GM18505 (cell line): ENCODE measurements at regions not wholly inside any gene's neighbourhood (a gene's known extent, or its start where the extent isn't known, plus 50 kb on each side); places are given as distances from the start of the nearest gene placed in this dataset.

Experiments
- ATAC-seq: cut with Tn5 transposase; IDR thresholded peaks from one replicate; pipeline ENCODE4 v1.9.1; 2021; ENCODE audit not compliant: unreplicated experiment
- POLR2A ChIP-seq: IDR thresholded peaks from 4 replicates; pipeline ENCODE4 v1.6.1; 2011; ENCODE audit warnings: borderline replicate concordance; ENCODE audit not compliant: insufficient read depth, insufficient read length; ENCODE audit errors: extremely low read depth

DNA sequence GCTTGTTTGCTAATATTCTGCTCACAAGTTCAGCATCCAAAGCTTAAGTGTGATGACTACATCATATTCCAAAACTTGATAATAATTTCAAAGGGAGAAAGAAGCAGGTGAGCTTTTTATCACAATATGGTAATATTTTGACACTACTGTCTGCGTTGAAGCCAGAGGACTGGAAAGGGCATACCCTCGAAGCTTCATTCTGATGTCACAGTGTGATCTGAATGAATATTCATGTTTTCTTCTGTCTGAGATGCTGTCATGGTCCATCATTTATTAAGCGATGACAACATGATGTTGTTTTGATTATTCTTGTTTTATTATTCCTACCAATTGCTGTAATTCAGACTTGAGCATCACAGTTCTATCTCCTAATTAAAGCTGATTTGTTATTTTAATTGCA lies 625.4 kb downstream of the ZPLD1 start:
- ATAC-seq, result no peak
- TF ChIP-seq POLR2A, result no peak

DNA sequence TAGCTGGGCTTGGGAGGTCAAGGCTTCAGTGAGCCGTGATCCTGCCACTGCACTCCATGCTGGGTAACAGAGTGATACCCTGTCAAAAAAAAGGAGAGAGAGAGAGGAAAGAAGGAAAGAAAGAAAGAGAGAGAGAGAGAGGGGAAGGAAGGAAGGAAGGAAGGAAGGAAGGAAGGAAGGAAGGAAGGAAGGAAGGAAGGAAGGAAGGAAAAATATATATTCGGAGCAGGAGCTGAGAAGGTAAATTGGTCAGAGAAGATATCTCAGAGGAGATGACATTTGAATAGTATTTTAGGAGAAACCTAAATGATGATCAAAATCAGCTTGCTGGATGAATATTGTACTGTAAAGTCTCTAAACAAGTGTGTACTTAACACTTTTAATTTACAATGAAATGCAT lies 633.1 kb downstream of the ZPLD1 start:
- no peak for TF ChIP-seq POLR2A
- ATAC-seq, result no peak

DNA sequence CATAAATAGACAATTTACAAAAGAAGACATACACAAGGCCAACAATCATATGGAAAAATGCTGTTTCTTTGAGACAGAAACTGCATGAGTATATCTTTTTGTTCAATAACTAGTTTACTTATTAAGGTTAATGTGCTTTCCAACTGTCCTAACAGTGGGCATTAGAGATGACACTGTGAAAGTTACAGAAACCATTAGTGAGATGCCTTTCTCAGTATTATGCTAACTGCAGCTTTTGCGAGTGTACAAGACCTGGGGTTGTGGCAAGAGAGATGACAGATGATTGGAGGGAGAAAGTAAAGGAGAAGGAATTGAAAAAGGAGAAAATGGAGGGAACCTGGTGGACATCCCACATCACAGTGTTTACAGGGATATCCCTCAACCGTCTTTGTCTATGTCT lies 640.5 kb downstream of the ZPLD1 start:
- no peak for TF ChIP-seq POLR2A
- ATAC-seq, result no peak

DNA sequence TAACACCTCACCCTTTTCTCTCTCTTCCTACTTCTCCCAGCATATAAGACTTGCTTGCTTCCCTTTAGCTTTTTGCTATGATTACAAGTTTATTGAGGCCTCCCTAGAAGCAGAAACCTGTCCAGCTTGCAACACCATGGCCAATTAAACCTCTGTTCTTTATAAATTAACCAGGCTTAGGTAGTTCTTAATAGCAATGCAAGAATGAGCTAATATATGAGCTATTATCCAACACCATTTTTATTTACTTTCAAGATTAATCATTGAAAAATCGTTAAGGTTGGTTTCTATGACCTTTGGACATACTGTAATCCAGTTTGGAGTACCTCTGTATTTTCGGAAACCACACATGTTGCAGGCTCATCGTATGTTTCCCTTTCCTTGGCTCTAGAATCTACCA lies 643.1 kb downstream of the ZPLD1 start:
- ATAC-seq, result no peak

DNA sequence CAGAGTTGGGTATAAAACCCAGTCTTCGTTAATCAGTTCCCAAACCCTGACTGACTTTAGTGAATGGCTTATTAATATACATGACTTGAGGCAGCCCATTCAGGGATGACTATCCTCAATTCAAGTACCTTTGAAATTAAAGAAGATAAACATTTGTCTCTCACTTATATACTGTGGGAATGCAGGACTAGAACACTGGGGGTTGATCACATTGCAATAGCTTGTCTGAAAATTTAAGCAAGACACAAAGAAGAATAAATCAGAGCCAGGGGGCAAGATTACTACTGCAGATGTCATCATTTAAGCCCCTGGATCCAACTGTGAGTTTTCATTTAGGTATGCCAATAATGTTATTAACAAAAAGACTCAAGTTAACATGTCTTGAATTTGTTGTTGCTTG lies 647.7 kb downstream of the ZPLD1 start:
- no peak for ATAC-seq
- no peak for TF ChIP-seq POLR2A

More for the DNA sequence above, 643.1 kb downstream of the ZPLD1 start:
- no peak for TF ChIP-seq POLR2A

DNA sequence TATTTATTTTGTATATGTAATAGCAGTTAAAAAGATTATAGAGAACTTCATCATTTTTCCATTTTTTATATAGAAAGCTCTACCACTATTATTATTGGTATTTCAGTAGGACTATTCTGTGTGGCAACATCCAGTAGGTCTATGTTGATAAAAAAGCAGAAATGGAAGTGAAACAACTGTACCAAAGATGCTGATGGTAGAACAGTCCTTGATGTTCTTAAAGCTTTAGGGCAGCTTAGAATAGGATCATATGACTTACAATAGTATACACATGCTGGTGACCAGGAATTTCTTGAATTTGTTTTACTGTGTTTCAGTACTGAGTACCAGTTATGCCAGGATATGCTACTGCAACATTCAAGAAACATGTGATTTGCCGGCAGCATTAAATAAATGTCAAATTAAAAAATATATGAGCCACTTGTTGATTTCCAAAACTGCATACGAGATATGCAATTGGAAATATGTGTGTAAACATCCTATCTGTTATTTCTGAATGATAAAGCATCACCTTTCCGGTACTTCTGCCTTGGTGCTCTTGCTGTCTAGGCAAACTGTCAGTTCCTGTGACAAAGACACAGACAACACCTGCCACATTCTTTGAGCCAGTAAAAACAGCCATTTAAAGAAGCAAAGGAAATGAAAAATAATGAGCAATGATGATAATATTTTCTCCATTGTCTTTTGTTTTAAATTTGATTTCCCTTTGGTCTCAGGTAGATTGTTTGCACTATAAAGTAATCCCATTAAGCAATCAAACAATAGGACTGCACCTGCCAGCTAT lies 649.2 kb downstream of the ZPLD1 start:
- ATAC-seq, result peak; percentile 39
- TF ChIP-seq POLR2A, result no peak

DNA sequence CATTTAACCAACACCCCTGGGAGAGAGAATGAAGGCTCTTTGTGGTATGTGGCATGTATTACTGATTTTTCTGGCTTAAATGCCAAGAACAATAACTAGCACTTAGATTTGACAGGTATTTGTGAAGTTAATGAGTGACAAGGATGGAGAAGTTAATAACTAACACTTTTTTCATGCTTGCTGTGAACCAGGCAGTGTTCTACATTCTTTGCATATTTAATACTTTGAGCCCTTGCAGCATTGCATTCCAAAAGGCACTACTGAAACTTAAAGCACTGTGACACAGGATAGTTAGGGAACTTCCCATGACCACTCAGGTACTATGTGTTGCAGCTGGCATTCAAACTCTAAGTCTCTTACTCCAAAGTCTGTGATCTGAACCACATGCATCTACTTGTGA lies 650.6 kb downstream of the ZPLD1 start:
- peak; percentile 73 for ATAC-seq
- no peak for TF ChIP-seq POLR2A

DNA sequence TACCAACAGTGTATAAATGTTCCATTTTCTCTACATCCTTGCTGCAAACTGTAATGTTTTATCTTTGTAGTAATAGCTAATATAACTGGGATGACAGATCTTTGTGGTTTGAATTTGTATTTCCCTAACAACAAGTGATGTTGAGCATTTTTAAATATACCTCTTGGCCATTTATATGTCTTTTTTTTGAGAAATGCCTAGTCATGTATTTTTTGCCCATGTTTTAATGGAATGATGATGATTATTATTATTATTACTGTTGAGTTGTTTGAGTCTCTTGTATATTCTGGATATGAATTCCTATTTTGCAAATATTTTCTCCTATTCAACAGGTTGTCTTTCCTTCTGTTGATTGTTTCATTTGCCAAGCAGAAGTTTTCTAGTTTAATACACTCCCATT lies 654.9 kb downstream of the ZPLD1 start:
- no peak for TF ChIP-seq POLR2A
- ATAC-seq, result no peak

DNA sequence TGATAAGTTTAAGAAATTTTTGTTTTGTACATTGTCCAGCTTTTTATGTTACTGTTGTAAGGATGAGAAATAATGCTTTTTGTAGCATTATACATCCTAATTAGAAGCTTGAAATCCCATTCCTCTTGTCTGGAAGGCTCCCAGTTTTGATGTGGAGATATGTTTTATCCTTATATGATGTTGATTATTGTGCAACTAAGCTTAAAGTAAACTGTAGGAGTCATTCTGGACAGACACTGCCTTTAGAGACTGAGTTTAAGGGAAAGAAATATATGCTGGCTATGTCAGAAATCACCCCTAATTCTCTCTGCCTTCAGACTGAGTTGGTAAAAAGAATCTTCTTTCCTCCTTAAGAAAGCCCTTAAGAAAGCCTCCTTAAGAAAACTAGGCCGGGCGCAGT lies 670.4 kb downstream of the ZPLD1 start:
- ATAC-seq, result no peak
- TF ChIP-seq POLR2A, result no peak

DNA sequence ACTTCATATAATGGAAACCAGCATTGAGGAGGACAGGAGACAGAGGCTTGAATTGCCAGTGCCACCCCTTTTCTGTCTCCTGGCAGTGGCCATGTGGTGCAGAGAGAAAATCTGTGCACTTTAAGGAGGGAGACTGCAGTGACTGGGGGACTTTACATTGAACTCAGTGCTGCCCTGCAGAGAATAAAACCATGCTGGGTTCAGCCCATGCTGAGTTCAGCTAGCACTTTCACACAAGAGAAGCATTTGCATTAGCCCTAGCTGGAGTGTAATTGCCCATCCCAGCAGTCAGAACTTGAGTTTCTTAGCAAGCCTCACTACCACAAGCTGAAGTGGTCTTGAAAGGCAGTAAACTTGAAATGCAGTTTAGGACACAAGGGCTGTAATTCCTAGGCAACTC lies 677.5 kb downstream of the ZPLD1 start:
- no peak for ATAC-seq
- no peak for TF ChIP-seq POLR2A

DNA sequence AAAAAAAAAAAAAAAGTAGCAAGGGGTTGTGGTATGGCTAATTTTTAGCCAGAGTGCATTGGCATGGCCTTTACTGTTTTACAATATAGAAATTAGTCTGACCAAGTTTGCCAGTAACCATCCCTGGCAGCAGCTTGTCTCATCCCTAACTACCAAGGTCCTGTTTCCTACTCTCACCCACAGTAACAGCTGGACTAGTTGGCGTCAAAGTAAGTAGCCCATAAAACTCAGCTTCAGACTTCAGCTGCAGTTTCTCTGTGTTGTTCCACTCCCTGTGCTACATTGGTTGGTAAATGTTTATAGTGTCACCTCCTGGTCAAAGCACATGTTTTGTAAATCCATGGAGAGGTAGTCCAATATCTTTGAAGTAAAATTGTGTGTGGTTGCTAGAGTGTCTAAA lies 691.3 kb downstream of the ZPLD1 start:
- no peak for TF ChIP-seq POLR2A
- peak; percentile 34 for ATAC-seq

DNA sequence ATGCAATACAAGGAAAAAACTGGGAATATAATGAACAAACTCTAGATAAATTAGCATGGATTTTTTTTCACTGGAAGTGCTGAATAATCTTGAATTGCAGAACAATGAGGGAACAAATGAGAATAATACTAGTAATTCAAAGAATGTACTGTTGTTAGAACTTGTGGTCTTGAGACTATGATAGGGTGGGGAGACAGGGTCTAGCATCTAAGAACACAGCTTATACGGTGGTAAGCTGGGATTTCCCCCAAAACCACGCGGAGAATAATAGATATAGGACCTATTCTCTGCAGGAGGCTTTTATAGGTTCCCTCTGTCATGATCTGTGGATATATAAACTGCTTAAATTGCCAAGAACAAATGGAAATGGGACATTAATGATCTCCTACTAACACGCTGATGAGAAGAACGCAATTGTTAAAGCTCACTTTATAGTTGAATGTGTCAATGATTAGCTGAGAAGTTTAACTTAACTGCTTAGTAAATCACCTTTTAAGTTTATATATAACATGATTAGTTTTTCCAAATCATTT lies 692.3 kb downstream of the ZPLD1 start:
- no peak for TF ChIP-seq POLR2A
- ATAC-seq, result no peak

DNA sequence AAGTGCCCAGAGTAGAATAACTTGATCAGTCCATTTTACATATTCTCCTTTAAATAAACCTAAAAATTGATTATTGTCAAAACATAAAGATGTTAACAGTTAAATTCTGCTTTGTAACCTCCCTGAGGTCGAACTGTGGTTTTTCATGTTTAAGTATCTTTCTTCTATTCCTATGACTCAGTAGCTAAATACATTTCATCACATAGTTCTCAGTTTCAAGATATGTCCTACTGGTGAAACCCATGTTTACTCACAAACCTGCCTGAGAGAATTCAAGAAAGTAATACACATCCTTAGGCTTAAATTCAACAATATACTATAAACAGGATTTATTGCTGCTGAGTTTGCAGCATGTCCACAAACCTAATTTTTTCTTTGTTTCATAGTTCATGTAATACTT lies 692.9 kb downstream of the ZPLD1 start:
- peak; percentile 94 for ATAC-seq
- no peak for TF ChIP-seq POLR2A

DNA sequence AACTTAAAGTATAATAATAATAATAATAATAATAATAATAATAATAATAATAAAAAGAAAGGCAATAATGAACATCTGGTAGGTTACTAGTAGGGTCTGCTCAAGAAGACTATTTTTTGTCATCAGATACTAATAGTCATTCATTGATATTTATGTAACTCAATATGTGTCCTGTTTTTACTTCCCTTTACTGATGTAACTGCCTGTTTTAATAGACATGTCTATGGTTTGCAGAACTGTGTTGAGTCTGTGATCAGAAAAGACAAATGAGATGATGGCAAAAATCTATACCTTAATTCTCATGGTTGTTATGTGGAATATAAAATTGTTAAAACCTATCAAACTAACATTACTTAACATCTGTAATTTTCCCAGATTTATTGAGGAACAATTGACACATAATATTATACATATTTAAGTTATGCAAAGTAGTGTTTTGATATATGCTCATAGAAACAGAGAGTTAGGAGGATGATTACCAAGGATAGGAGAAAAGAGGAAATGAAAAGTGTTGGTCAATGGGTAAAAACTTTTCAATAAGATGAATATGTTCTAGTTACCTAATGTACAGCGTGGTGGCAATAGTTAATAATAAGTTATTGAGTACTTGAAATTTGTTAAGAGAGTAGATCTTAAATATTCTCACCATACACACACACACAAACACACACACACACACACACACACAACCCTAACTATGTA lies 699.4 kb downstream of the ZPLD1 start:
- peak; percentile 92 for ATAC-seq
- TF ChIP-seq POLR2A, result no peak
